Activated T-cell treated with anti-CD3 and anti-CD28 coated beads for 48 hours (primary cell): ENCODE measurements at regions not wholly inside any gene's neighbourhood (a gene's known extent, or its start where the extent isn't known, plus 50 kb on each side); places are given as distances from the start of the nearest gene placed in this dataset.
"Not testable (repeated sequence)": the region's sequence is repeated elsewhere in the genome, so short reads cannot be mapped to it uniquely, and the experiment has no call there.

Experiments
- DNase-seq: peaks from one replicate; pipeline ENCODE4 v3.0.0-alpha.2; 2020; ENCODE audit warnings: low read depth

DNA sequence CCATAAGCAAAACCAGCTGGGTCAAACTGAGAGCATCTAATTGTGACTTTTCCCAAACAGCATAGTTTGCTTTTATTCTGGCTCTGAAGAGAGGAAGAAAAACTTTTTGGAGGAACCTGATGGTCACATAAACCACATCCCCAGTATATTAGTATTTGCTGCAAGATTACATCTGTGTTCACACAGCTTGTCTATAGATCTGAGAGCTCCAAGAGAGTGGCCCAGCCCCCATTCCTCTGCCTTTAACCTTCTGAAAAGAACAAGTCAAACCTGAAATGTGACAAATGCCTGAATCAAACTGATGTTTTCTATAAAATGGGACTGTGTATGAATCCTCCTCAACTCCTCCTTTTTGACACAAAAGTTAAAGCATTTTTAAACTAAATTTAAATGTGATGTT lies 435.2 kb downstream of the ZNF479 start:
- DNase-seq, result not testable (repeated sequence)

DNA sequence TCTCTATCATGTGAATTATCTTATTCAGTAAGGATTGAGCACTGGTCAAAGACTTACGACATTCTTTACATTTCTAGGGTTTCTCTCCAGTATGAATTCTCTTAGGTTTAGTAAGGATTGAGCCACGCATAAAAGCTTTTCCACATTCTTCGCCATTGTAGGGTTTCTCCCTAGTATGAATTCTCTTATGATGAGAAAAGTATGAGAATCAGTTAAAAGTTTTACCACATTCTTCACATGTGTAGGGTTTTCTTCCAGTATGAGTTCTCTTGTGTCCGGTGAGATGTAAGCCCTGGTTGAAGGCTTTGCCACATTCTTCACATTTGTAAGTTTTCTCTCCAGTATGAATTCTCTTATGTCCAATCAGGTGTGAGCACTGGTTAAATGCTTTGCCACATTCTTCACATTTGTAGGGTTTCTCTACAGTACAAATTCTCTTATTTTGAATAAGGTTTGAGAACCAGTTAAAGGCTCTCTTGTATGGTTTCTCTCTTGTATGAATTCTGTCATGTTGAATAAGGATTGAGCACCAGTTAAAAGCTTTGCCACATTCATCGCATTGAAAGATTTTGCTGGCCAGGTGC lies 445.9 kb downstream of the ZNF479 start:
- no peak for DNase-seq

DNA sequence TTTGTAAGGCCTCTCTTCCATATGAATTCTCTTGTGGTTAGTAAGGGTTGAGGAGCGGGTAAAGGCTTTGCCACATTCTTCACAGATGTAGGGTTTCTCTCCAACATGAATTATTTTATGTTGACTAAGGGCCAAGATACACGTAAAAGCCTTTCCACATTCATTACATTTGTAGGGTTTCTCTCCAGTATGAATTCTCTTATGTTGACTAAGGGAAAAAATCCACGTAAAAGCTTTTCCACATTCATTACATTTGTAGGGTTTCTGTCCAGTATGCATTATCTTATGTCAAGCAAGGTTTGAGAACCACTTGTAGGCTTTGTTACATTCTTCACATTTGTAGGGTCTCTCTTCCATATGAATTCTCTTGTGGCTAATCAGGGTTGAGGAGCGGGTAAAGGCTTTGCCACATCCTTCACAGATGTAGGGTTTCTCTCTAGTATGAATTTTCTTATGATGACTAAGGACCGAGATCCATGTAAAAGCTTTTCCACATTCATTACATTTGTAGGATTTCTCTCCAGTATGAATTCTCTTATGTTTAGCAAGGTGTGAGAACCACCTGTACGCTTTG lies 493.0 kb downstream of the ZNF479 start:
- no peak for DNase-seq

DNA sequence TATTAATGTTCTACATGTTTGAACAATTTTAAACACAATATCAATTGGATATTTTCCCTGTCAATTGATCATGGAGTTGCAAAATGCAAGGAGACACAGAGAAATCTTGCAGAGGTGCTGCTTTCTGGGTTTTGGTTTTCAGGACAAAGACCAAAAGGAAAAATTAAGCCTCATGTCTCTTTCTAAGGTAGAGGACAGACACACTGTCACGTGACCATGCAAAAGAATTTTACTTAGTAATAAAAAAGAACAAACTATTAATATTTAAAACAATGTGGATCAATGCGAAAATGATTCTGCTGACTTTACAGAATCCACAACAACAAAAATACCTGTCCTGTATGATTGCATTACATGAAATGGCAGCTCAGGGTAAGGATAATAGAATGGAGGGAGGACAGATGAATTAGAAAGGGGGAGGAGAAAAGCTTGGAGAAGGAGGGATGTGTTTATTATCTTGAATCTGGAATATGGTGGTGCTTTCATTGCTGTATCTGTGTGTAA lies 493.7 kb upstream of the NUPR2 start:
- DNase-seq, result no peak

DNA sequence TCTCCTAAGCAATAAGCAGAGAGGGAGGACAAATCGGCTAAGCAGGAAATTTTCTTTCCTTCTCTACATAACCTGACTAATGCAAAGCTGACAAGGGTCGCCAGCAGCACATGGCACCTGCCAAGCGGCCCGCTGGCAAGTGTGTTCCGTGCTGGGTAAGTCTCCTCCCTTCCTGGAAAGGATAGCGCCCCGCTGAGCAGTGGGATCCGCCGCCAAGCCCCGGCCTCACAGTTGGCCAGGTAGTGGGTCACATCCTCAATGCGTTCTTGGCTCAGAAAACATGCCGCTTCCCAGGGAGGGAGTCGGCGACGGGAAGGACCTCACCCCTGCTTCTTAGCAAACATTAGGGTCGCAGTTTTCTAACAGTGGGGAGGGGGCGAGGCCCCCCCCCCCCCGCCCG lies 488.9 kb upstream of the NUPR2 start:
- DNase-seq, result no peak

DNA sequence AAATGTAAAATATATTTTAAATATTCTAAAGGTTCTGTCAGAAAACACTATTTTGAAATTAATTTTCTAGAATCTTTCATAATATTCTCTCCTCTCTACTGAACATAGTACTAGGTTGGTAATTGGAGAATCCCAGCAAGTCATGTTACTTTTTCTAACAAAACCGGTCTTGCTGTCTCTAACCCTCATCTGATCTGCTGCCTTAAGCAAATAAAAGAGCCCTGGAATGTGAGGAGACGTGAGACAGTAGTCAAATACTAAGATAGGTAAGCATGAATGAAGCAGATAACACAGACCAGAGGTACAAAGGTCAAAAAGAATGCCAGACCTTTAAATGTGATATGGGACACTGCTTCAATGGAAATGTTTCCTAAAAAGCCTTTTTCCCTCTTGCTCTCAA lies 462.4 kb upstream of the NUPR2 start:
- DNase-seq, result no peak

DNA sequence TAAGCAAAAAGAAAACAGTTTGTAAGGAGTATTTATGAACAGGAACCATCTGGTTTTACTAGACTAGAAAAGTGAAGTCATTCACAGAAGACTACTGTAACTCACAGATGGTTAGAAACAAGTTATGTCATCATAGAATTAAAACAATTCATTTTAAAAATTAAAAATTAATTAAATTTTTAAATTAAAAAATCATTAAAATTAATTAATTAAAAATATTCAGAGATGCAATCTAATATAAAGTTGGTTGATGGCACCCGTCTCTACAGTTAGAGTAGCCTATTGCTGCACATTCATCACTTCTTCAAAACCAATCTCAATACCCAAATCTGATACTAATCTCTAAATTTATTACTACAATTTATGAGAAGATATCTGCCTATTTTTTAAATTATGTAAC lies 454.8 kb upstream of the NUPR2 start:
- DNase-seq, result no peak

DNA sequence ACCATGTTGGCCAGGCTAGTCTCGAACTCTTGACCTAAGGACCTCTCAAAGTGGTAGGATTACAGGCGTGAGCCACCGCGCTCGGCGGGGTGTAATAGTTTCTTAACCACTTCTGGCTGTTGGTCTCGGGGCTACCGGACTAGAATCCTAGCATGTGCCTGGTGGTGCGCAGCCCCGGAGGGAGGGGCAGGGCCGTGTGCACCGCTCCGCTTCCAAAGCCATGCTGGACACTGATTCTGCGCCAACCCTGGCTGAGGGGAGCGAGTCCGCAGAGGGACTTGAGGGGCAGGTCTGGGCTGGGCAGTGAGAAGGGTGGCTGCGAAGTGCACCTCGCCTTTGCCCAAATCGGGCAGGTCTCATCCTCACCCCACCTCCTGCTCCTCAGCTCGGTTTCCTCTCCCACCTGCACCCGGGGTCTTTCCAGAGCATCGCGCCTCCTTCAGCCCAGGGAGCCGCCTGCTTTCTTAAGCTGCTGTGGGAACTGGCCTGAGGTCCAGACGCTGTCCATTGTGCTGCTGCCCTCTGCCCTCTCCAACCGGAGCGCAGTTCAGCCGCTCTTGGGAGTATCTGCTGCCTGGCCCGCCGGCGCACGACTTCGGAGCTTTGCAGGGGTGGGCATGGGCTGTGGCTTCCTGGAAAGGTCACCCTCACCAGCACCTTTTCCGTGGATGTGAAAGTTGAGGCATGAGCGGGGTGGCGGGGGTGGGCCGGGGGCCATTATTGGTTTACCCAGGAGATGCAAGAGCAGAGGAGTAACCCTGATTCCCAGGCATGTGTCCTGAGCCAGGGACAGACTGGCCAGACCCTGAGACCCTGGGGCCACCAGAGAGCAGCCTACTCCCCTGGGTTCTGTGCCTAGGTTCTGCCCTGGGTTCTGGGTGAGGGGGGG lies 422.6 kb upstream of the NUPR2 start:
- DNase-seq, result no peak

DNA sequence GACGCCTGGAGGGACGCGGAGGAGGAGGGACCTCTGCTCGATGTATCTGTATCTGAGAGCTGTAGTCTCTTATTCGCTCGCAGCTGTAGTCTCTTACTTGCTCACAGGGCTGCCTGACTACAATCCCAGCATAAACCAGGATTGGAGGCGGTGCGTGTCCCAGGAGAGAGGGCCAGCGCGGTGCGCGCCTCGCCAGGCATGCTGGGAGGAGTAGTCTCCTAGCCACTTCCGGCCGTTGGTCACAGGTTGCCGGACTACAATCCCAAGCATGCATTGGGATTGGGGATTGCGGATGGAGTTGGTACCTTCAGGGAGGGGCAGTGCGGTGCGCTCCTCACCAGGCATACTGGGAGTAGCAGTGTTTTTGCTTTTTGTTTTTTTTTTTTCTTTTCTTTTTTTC lies 421.7 kb upstream of the NUPR2 start:
- no peak for DNase-seq

DNA sequence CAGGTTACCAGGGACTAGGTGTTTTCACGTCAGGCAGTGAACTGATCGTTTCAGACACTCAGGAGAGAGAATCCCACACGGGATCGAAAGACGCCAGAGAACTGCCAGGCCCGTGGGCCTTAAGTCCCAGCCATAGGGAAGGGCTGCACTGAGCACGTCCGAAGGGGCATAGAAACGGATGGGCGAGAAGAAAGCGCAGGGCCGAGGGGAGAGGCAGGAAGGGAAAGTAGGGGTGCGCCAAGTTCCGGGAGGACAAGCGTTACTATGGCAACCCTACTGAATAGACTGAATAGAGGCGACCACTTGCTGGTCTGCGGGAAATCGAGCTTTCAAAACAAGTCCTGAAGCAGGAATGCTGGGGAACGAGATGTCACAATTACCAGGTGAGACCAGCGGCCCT lies 421.3 kb upstream of the NUPR2 start:
- no peak for DNase-seq

DNA sequence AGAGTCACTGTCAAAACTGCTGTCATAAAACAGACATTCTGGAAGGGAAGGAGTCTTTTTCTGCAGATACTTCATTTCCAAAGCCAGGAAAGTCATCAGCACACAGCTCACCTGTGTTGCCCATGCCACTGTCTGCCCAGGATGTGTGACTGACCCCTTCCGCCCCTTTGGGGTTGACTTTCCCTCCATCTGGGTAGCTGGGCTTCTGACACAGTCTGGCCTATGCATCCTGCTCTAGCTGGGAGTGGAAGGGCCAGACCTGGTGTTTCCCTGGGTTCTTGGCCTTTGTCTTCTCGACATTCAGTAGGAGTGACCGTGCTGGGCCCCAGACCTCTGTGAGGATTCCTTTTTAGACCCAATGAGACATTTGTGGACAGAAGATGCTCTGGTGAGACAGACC lies 378.9 kb upstream of the NUPR2 start:
- DNase-seq, result no peak

DNA sequence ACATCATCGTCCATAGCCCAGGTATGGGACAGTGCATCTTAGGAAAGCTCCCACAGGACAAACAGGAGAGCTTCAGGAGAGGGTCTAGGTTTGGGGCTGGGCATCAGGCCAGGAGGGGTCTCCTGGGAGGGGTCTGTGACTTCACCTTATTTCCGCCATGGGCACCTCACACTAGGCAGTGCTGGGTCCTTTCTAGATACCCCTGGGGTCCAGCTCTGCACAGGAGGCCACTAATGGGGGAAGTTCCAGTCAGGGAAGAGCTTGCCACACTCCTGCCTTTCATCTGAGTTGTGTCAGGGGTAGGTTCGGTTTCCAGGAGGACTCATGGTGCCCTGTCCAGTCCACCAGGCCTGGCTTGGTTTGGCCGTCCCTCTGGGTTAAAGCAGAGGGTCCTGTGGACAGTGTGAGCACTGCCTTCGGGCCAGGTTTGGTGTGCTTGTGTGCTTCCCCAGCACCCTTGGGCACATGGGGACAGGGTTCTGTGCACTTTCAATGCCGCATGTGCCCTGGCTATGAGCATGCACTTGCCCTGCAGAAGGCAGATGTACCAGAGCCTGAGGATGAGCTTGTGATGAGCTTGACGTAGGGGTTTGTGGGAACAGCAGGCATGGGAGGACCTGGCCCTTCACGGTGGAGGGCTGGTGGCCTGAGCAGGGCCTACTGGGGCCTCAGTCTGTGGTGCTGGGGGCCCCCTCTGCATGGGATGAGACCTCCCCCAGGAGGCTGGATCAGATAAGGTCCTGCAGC lies 377.7 kb upstream of the NUPR2 start:
- no peak for DNase-seq

DNA sequence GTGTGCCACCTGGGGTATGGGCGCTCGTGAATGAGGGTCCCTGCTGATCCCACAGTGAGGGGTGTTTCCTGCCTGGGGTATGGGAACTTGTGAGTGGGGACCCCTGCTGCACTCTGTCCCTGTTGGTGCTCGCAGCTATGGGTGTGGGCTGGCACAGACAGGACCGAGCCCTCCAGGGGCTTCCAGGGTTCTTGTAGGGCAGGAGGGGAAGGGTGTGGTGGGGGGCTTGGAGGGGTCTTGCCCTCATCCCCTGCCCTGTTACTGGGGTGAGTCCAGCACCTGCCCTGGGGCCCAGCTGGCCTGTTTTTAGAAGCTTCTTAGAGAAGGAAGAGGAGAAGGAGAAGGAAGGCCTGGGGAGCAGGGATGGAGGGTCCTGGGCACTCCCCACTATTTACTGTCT lies 377.0 kb upstream of the NUPR2 start:
- DNase-seq, result no peak

DNA sequence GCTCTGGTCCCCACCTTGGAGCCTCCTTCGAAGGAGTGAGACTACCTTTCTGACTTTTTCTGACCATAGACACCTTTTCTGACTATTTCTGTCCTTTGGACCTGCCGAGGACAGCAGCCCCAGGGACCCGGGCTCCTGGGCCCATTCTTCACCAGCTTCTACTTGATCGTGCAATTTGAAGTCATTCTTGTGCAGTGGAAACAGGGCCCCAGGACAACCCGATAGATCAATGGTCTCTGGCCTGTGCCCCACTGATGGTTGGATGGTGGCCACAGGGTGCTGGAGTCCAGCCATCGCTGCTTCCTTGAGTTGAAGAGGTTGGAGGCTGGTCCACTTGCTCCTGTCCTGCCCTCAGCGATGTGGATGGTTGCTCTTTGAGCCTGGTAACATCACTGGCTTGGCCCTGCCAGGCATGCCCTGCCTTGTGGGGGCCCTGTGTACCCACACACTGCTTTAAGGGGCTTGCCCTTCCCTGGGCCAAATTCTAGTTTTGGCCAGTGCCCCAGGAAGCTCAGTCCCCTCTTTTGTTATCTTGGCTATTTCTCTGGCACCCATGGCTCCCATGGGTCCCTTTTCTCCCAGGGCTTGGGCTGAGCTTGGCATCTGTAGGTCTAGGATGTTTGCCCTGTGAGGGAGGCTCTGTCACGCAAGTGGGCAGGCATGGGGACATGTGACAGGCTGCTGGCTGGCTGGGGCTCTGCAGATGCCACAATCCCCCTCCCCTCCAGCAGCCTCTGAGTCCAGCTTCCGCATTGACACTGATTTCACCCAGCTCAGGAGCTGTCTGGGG lies 375.6 kb upstream of the NUPR2 start:
- DNase-seq, result no peak

DNA sequence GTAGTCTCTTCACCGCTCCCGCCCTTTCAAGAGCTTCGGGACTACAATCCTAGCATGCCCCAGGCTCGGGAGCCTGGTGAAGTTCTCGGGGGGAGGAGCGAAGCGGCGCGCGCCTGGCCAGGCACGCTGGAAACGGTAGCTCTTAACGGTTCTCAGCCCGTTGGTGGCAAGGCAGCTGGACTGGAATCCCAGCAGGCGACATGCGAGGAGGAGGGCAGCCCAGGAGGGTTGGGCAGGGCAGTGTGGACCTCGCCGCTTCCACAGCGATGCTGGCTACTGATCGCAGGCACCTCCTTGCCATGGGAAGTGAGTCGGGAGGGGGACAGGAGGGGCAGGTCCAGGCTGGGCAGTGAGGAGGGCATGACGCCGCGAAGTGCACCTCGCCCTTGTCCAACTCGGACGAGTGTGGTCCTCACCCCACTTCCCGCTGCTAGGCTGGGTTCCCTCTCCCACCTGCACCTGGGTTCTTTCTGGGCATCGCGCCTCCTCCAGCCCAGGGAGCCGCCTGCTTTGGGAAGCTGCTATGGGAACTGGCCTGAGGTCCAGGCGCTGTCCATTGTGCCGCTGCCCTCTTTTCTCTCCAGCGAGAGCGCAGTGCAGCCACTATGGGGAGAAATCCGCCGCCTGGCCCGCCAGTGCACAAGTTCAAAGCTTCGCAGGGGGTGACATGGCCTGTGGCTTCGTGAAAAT lies 367.8 kb upstream of the NUPR2 start:
- DNase-seq, result no peak

DNA sequence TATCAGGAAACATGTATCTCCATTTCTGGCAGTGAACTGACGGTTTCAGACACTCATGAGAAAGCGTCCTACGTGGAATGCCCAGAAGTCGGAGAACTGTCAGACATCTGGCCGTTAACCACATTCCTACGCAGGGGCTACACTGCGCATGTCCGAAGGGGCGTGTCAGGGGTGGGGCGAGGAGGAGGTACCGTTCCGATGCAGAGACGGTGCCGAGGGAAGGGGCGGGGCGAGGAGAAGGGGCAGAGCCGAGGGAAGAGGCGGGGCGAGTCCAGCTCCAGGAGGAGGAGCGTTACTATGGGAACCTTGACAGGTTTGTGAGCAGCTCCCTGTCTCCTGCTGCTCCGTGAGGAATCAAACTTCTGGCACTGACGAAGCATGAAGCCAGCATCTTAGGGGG lies 366.9 kb upstream of the NUPR2 start:
- DNase-seq, result no peak

DNA sequence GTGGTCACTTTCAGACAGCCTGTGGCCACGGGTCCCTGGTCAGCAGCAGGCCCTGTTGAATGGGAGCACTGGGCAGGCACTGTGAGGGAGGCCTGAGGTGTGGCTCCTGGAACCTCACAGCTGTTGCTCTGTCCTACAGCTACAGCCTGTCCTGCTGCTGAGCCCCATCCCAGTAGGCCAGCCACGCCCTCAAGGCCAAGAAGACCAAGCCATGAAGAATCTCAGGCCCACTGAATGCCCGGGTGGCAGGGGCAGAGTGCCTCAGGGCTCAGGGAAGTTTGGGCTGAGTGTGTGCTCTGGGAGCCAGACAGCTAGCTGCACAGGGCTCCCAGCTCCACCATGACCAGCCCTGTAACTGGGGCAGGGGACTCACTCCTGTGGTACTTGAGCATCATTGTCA lies 363.5 kb upstream of the NUPR2 start:
- no peak for DNase-seq

DNA sequence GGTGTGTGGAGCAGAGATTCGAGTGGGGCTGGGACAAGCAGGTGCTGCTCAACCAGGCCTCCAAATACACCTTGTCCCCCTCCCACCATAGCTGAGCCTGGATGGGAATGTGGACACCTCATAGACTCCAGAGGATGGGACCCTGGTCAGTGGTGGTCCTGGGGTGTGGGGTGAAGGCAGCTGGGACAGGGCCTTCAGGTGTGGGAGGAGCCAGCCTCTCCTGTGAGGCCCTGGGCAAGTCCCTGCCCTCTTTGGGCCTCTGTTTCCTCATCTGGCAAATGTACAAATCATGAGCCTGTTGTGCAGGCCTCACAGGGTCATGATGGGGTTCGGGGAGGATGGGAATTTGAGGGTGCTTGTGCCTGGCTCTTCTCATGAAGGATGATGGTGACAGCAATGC lies 362.9 kb upstream of the NUPR2 start:
- no peak for DNase-seq

DNA sequence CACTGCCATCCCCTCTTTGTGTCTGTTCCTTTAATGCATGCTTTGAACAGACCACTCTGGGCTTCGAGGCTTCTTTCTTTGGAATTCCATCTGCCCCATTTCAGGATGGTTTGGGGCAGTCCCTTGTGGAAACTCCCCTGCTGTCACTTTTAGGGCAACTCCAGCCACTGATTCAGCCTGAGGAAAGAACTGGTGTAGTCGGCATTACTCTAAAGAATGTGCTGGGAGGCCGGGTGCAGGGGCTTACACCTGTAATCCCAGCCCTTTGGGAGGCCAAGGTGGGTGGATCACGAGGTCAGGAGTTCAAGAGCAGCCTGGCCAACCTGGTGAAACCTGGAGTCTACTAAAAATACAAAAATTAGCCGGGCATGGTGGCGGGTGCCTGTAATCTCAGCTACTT lies 358.1 kb upstream of the NUPR2 start:
- DNase-seq, result no peak

DNA sequence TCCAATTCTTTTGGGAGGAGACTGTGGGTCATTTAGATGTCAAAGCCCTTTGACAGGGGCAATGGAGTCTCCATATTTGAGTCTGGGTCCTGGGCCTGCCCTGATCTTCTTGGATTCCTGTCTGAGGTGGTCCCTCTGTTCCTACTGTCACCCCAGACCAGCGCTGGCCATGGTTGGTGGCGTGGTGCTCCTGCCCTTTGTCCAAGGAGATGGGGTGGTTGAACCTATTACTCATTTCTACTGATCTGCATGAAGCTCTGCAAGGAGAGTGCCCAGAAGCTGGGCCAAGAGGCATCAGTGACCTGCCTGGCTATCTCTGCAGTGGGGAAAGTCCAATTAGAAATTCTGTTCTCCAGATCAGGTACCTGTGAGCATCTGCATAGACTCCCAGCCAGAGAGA lies 355.6 kb upstream of the NUPR2 start:
- no peak for DNase-seq
